NCI-H2081 (cell line): ENCODE measurements at regions not wholly inside any gene's neighbourhood (a gene's known extent, or its start where the extent isn't known, plus 50 kb on each side); places are given as distances from the start of the nearest gene placed in this dataset.

Source experiments
- DNase-seq, 2 experiments: peaks; one replicate each; lab custom pipeline; 2025; lab: John Stamatoyannopoulos, UW

DNA sequence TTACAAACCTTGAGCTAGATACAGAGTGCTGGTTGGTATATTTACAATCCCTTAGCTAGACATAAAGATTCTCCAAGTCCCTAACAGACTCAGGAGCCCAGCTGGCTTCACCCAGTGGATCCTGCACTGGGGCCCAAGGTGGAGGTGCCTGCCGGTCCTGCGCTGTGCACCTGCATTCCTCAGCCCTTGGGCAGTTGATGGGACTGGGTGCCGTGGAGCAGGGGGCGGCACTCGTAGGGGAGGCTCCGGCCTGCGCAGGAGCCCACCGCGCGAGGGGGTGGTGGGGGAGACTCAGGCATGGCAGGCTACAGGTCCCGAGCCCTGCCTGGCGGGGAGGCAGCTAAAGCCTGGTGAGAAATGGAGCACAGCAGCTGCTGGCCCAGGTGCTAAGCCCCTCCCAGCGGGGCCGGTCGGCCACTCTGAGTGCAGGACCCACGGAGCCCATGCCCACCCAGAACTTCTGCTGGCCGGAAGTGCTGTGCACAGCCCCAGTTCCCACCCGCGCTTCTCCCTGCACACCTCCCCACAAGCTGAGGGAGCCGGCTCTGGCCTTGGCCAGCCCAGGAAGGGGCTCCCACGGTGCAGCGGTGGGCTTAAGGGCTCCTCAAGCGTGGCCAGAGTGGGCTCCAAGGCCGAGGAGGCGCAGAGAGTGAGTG is 1464.7 kb downstream of the EFNA5 start:
- no peak for DNase-seq

DNA sequence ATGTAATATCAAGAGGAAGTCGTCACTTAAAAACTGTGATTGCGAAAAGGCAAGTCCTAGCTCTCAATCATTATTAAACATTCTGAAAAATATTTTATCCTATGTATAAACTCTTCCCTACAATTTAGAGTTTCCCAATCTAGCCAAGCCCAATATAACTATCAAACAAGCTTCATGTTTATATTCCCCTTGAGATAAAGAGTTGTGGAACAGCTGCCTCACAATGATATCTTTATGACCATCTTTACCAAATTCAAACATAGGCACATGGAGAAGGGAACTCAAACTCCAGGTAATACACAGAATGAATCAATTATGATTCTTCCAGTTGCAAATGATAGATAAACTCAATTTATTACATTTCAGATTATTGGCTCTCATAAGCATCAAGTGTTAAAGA is 1468.7 kb downstream of the EFNA5 start:
- no peak for DNase-seq

DNA sequence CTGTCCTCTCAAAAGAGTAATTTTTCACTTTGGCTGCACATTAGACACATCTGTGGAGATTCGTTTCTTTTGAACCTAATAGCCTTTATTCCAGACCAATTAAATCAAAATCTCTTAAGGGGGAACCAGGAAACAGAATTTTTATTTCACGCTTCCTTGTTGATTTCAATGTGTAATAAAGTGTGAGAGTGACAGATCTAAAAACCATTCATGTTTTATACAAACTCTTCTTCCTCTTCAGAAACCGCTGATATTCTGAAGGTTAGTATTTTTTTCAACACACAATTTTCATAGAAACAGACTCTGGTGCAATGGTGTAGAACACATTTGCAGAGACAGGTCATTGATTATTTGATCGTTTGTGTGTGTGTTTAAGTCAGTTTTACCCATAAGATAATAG is 1469.8 kb downstream of the EFNA5 start:
- DNase-seq = no peak

DNA sequence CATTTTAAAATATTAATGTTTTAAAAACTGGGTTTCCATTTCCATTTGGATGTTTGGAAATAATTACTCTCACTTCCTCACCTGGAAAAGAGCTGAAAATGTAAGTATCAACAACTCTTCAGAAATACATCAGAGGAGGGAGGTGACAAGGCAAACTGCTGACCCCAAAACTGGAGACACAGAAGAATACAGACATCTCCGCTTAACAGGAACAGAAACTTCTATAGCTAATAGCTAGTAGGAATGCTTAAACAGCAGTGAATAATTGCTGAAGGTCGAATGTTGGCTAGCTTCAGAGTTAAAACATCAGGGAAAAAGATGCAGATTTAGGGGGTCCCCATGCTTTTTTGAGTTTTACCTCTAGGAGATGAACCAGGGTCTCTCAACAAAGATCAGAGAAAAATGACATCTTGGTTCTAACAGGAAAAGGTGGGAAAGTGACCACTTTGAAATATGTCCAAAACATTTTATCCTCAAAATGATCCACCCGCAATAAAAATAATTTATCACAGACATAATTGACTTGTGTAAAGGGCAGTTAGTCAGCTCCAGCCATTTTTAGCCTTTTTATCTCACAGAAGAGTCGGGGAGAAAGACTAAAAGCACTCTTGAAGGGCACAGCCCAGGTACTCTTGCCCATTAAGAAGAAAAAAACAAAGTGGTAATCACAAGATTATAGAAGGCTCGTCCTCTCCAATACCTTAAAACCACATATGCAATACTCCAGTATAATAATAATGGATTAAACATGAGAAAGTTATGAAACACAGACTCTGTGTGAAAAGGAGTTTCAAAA is 1474.9 kb downstream of the EFNA5 start:
- no peak for DNase-seq

DNA sequence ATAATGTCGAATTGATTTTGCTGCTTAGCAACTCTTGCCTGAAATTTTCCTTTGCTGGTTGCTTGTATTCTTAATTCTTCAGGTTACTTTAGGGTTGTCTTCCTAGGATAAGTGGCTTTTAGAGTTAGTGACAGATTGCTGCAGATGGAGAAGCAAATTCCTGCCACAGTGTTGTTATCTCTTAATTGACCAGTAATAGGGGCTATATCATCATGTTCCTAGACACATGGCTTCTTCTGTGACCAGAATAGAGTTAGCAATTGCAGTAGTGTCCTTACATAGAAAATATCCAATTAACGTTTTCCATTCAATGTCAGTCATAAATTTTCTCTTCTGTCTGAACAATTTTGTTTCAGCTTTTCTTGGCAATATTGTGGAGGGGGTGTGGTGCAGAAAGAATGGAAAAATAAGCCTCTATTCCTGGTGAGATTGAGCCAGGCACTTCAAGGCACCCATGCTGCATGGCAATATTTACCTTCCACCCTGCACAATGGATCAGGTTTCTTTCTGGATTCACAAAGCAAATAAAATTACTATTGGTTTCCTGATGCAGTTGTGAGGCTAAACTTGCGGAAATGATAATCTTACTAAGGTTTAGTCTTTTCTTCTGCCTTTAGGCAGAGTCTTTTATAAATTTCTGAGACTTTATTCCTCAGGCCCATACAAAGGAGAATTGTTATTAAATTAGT is 1481.5 kb downstream of the EFNA5 start:
- peak; percentile 10 to 71 for DNase-seq

DNA sequence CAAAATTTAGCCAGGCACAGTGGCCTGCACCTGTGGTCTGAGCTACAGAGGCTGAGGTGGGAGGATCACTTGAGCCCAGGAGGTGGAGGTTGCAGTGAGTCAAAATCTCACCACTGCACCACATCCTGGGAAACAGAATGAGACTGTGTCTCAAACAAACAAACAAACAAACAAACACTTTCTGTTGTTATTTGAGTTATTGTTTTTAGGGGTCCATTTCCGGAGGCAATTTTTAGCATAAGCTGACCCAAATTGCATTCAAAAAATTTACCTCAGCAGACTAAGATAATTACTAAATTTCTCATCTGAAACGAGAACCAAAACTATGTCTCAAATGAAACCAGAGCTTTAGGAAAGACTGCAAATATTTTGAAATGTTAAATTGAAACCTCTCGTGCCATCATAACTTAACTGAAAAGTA is 1485.1 kb downstream of the EFNA5 start:
- no peak for DNase-seq

DNA sequence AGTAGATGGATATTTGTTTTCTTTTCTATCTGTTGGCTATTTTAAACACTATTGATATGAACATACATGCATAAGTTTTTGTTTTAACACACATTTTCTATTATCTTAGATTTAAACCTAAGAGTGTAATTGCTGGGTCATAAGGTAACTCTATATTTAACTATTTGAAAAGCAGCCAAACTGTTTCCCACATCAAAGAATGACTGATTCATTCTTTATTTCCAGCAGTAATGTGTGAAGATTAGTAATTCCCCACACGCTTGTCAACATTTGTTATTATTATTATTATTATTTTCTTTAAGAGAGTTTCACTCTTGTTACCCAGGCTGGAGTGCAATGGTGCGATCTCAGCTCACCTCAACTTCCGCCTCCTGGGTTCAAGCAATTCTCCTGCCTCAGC is 1495.8 kb downstream of the EFNA5 start:
- no peak for DNase-seq

DNA sequence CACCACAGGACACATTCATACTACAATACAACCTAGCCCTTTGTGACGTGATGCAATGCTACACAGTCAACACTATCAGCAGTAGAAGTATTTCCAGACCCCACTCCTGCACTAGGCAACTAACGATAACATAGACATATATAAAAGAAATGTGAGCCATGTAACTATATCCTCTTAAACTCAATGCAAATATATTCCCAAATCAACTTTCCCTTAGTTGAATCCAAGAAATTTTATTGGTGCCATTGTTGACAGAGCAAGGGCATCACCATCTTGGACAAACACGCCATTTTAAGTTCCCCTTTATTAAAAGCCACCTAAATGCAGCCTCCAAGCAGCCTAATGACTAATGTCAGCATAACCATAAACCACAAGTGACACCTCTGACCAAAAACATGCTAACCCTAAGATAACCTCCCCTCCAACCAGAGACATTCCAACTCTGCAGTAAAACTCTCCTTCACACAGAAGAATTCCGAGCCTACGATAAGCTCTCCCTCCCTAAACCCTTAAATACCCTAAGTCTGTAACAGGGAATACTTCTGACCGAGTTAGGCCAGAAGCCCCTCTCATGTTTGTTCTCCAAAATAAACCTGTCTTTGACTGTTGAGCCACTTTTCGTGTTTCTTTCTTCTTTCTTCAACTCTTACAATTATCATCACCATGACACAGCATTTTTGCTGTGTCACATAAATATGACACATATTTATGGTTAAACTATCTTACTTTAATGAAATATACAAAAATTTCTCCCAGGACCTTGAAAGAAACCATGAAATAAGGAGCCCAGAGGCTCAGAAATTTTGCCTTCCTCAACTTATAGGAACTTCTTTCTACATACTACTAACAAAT is 1497.8 kb downstream of the EFNA5 start:
- DNase-seq = no peak

DNA sequence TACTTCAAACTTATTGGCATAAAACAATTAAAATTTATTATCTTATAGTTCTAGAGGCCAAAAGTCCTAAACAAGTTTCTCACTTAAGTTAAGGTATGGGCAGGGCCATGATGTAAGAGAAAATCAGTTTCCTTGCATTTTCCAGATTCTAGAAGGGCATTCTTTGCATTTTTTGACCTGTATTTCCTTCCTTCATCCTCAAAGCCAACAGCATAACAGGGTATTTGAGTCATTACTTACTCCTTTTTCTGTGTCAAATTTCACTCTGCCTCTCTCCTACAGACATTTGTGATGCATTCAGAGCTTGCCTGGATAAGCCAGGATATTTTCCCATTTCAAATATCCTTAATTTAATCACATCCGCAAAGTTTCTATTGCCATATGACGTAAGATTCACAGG is 1499.0 kb downstream of the EFNA5 start:
- no peak for DNase-seq

DNA sequence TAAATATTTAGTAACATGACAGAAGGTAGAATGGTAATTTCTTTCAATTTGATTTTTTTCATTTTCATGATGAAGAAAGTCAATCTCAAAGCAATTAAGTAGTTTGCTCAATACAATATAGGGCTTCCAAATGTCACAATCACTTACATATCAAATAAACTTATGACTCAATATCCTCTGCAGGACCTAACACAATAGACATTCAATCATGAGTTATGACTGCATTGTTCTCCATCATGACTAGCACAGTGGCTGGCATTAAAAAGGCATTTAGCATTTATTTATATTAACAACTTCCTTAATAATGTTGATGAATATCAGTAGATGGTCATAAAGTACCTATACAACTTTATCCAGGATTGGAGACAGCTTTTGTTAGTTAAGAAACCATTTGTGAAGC is 1499.6 kb downstream of the EFNA5 start:
- DNase-seq = no peak

DNA sequence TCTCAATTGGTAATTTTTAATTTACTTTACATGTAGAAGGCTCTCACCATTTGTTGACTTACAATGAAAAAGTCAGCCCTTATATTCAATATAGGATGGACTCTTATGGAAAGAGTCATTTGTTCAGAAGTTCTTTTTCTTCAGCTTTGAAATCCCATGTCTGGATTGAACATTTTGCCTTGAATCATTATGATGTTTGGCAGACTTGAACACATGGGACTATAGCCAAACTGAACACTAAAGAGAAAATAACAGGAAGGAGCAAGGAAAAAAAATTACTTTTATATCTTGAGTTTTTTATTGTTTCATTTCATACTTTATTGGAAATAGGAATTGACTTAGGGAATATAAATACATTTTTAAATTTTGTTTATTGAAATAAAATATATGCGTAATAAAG is 1503.0 kb downstream of the EFNA5 start:
- DNase-seq = no peak

DNA sequence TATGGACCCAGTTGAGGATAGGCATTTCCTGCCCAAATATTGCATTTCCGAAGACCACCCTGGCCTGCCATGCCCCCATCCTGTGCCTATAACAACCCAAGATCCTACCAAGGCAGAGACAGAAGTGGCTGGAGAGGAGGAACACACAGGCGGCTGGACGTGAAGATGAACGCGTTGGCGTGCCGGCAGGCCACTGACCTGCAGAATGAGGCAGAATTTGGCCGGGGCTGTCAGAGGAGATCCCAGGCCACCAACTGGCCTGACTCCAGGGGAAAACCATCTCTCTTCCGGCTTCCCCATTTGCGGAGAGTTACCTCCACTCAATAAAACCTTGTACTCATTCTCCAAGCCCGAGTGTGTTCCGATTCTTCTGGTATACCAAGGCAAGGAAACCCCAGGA is 1507.5 kb downstream of the EFNA5 start:
- DNase-seq = no peak

DNA sequence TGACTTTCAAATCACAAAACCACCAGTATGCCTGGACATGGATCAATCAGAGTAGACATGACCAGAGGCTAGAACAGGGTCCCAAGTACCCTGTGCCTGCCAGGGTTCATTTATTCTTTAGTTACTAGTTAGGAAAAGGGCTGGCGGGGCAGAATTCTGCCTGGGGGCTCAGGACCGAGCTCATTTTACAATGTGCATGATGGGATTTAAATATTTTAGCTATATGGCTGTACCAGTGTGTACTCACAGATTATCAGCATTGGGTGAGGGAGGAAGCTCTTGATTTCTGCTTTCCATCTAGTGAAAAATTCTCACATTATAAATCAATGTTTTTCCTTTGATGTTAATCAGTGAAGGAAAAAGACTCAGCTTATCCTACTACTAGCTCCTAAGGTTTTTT is 1511.1 kb downstream of the EFNA5 start:
- DNase-seq = no peak

DNA sequence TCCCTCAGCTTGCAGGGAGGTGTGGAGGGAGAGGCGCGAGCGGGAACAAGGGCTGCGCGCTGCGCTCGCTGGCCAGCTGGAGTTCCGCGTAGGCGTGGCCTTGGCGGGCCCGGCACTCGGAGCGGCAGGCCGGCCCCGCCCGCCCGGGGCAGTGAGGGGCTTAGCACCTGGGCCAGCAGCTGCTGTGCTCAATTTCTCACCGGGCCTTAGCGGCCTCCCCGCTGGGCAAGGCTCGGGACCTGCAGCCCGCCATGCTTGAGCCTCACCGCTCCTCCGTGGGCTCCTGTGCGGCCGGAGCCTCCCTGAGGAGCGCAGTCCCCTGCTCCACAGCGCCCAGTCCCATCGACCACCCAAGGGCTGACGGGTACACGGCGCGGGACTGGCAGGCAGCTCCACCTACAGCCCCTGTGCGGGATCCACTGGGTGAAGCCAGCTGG is 1516.4 kb downstream of the EFNA5 start:
- DNase-seq = no peak

DNA sequence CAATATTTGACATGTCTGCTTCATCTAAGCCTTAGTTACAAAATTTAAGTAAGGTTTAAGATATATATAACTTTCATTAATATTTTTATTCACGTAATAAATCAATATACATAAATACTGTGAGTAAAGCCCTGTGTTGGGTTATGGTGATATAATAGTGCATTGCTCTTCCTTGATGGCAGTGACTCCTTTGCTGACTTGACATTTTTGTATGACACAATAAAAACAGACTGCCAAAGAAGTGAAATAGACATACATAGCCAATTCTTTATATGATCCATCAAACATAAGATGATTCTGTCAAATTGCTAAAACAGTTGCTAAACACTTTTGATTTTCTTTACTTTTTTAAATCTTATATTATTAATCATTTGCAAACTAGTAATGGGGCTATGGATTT is 1518.2 kb downstream of the EFNA5 start:
- no peak for DNase-seq

DNA sequence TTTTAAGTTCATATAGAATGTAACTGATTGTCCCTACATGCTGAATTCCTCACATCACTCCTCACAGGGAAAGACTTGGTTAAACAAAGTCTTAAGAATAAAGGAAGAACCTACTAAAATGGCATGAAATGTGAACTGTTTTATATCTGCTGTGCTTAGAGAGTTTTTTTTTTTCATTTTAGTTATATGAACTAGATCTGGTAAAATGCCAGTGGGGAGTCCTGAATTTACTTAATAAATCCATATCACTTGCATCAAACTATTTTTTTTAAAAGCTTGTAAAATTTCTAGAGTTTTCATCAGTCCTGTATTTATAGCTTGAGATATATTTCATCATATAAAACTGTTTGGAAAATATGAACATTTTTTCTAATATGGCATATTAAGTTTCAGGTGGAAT is 1528.6 kb downstream of the EFNA5 start:
- no peak for DNase-seq

DNA sequence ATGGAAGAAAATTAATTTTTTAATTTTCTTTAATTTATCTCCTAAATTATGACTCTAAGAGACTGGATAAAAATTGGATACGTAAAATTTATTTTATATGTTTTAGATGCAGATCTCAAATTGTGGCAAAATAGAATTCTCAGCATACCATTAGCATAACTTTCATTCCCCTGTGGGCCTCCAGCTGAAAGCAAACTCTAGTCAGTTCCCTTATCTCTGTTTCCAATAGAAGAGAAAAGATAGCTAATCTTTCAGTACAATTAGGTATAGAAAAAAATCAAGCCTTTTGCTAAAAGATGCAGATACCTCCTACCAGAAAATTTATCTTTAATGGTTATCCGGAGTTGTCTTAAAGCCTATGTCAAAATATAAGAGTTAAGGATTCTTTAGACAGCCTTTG is 1530.6 kb downstream of the EFNA5 start:
- no peak for DNase-seq

DNA sequence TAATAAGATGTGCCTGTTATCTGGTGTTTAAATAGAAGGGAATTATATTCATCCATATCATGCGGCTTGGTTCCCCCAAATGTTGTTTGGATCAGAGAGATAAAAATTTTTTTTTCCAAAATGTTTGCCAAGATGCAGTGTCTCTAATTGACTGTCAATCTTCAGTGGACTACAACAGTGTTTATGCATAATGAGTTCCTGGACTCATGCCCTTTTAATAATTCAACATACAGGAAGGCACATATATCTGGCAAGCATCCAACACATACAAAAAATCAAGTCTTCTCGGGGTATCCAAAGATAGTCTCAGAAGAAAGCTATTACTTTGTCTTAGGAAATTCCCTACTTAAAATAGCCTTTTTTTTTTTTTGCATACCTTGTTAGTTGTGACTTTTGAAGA is 1534.7 kb downstream of the EFNA5 start:
- no peak for DNase-seq

DNA sequence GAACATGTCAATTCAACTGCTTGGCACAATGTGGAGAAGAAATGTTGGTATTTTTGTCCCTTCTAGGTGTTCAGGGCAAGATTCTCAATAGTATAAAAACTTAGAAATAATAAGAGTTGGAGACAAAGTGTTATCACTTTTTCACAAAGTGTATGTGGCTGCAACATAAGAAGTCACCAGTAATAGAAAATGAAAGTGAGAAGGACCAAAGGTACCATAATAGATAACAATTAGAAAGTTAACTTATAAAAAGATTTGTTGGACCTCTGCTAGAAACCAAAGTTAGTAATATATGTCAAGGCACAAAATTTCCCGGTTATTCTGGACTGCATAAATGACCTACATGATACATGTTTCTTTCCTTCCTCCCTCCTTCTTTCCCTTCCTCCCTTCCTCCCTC is 1535.3 kb downstream of the EFNA5 start:
- DNase-seq = no peak

DNA sequence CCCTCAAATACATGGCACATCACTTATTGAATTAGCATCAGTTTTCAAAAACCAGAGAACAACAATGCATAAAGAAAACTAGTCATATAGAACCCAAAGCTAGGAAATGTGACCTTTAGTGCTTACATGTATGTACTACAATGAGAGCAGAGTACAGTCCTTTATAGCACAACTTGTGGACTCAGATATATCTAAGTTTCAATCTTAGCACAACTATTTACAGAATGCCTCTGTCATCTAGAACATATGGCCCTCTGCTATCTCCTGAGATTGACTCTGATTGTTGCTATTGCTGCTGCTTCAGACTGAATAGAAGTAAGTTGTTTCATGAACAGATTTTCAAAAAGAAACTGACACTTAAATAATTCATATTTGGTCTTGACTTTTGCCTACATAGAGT is 1536.2 kb downstream of the EFNA5 start:
- no peak for DNase-seq

DNA sequence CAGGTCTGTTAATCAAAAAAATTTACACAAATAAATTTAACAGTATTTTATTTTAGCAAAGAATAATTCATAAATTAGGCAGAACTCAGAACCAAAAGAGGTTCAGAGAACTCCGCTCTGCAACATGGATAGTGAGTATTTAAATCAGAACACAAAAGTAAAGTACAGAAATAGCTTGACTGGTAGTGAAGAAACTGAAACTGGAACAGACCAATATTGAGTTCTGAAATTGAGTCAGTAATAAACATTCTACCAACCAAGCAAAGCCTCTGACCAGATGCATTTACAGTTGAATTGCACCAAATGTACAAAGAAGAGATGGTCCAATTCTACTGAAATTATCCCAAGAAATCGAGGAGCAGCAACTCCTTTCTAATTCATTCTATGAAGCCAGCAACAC is 1542.8 kb downstream of the EFNA5 start:
- no peak for DNase-seq

DNA sequence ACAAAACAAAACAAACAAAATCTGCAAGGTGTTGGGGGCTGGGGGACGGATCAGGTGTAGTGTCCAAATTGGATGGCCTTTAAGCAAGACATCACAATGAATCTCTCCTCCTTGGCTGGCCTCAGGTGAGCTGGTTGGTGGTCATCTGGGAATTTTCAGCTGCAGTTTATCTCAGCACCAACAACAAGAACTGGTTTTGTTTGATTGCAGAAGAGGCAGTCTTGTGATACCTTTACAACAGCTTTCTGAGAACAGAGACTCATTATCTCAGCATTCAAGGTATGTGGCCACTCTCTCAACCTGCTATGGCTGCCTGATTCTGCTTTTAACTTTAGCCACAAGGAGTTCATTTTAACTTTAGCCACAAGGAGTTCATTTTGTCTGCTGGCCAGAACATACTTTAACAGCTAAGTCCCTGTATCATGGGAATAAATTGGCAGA is 1543.4 kb downstream of the EFNA5 start:
- no peak for DNase-seq
